IPS-NIHi7 (cell line): ENCODE measurements at regions not wholly inside any gene's neighbourhood (a gene's known extent, or its start where the extent isn't known, plus 50 kb on each side); places are given as distances from the start of the nearest gene placed in this dataset.
"Not testable (repeated sequence)": the region's sequence is repeated elsewhere in the genome, so short reads cannot be mapped to it uniquely, and the experiment has no call there.

Source experiments
- DNase-seq: peaks from one replicate; pipeline ENCODE4 v3.0.0; 2012; ENCODE audit warnings: mixed read lengths; ENCODE audit errors: extremely low spot score

DNA sequence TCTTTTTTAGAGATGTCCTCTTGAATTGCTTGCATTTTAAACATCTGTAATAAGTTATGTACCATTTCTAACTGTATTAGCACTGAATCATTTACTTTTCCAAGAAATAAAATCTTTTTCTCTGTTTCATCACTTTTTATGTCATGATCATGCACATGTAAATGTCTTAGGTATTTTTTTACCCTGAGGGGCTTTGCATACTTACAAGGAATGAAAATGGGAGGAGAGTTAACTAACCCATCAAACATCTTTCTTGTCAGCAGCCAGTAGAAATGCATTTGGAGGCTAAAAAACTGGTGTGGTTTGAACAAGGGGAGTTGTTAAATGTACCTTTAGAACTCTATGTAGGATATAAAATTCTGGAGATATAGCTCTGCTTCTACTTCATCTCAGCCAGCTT is 1080.3 kb downstream of the GALC start:
- DNase-seq, result no peak

DNA sequence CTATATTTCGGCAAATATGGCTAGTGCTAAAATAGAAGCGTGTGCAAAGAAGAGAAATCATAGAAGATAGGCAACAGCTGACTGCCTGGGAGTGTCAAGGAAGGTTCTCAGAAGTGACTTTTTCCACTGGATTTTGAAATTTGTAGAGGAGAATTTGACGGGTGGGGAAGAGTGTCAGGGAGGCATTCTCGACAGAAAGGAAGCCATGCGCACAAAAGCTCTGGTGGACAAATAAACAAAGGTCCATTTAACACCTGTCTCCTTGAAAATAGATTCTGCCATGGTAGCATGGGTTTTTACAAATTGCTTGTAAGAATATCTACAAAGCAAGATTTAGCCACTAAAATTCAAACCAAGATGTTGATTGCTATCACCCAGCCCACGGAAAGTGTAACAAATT is 1081.5 kb downstream of the GALC start:
- DNase-seq, result no peak

DNA sequence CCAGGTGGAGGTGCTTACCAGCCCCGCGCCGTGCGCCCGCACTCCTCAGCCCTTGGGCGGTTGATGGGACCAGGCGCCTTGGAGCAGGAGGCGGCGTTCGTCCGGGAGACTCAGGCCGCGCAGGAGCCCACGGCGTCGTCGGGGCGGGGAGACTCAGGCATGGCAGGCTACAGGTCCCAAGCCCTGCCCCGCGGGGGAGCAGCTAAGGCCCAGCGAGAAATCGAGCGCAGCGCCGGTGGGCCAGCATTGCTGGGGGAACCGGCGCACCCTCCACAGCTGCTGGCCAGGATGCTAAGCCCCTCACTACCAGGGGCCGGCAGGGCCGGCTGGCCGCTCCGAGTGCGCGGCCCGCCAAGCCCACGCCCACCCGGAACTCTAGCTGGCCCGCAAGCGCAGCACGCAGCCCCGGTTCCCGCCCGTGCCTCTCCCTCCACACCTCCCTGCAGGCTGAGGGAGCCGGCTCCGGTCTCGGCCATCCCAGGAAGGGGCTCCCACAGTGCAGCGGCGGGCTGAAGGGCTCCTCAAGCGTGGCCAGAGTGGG is 1087.5 kb downstream of the GALC start:
- DNase-seq, result not testable (repeated sequence)

DNA sequence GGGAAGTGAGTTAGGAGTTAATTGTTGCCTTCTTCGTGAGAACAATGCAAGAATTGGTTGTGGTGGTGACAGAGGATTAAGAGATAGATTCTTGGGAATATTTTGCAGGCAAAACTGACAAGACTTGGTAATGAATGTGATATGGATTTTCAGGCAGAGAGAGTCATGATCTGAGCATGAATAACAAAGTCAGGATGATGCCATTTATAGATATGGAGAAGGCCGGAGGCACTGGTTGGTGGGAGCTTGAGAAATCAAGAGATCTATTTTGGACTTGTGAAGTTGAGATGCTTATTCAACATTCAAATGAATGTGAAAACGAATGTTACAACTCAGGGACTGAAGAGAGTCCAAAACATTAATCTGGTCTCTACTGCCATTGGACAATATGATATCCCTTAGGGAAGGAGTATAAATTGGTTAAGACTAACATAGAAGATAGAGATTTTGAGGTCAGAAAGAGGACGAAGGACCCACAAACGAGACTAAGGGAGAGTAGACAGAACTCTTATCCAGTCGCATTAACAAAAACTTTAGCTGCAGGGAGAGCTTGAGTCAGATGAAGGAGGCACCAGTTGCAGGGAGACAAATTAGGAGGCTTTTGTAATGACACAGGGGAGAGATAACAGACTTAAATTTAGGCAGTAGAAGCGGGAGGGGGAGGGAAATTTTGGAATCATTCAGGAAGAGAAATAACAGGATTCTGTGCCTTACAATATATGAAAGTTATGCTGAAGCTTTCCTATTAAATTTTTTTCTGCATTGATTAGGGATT is 1090.6 kb downstream of the GALC start:
- DNase-seq, result no peak

DNA sequence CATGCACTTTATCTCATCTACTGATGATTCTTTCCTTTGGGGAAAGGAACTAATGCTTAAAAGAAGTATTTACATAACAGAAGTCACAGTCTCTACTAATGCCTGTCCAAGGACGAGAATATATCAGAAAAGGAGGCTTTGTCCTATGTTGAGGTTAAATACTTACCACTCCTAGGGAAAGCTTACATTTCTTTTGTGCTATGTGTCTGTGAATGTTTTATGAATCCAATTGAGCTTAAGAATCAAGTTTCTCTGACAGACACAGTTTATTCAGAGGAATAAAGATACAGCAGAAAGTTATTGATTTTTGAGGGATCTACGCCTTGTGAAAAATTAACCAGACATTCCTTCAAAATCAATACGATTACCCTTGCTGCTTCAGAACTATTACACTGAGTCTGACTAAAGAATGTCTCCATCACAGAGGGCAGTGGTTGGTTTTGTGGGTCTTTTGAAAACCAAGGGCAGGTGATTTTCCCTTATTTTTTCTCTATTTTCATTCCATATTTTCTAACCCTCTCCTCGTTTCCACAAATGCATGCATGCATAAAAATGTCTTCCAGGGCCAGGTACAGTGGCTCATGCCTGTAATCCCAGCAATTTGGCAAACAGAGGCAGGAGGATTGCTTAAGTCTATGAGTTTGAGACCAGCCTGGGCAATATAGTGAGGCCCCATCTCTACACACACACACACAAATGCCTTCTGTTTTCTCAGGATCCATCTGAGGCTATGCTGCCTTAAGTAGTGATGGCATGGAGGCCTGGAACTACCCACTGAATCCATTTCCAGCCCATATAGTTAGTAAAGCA is 1095.1 kb downstream of the GALC start:
- DNase-seq, result no peak

DNA sequence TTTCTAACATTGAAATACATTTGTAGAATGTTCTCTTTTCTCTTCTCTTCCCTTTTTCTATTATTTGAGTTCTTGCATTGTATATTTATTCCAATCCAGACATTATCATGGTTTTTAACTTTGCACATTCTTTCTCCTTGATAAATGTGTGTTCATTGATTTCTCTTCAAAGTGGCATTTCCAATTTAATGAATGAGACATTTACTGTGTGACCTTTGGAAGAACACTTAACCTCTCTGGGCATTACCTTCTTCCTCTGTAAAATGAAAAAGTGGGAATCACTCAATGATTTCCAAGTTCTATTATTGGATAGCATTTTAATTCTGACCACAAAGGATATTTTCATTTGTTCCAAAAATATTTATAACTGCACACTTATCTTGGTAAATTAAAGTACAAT is 1095.8 kb downstream of the GALC start:
- no peak for DNase-seq

DNA sequence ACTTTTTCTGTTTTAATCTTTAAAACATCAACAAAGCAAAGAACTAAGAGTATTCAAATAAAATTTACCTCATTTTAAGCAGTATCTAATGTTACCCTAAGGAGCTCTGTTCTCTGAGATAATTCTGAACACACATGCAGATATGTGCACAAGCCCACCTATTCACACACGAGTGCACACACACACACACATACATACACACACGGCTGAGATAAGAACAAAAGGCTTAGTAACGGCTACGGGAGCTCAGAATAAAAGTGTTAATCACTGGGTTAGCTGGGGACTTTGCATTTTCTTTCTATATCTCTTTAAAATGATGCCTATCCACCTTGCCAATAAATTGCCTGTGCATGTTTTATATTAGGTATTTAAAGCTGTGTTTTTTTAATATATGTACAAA is 1096.3 kb downstream of the GALC start:
- no peak for DNase-seq

DNA sequence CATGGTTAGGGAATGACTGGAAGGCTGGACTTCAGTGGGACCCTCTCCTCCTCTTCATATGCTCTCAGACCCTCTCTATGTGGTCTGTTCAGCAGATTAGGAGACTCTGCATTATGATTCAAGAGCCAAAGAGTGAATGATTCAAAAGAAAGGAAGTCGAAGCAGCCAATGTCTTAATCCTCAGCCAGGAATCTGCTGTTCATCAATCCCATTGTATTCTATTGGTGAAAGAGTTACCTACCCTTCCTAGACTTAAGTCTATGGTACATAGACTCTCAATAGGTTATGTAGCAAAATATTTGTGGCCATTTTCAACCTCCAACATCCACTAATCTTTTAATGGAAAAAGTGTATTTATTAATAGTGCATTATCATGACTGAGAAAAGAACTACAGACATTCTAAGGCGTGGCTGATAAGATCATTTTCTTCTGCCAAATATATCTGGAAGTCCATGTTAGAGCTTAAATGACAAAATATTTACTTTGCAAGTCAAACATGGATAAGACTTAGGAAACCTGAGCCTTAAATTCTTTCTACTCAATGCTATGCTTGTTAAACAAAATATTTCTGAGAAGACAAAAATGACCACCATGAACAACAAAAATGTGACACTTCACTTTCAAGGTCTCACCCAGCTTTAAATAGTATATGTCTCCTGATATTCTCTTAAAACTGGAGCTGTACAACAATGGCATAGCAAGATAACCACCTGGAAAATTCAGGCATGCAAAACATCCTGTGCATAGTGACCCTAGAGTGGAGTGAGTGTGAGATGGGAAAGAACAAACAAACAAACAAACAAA is 1100.6 kb downstream of the GALC start:
- DNase-seq, result no peak

DNA sequence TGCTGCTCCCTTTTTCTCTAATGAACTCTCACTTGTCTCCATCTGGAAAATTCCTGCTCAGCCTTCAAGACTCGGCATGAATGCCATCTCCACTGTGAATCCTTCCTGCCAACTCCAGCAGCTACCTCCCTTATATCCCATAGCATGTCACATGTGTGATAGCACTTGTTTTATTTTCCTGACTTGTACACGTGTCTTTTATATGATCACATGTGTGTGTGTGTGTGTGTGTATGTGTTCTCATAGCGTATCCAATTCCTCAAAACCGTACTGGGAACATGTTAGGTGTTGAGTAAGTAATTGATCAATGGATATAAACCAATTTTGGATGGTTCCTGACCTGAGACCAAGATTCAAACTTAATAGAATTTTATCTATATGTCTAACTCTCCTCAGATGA is 1107.7 kb downstream of the GALC start:
- DNase-seq, result no peak

DNA sequence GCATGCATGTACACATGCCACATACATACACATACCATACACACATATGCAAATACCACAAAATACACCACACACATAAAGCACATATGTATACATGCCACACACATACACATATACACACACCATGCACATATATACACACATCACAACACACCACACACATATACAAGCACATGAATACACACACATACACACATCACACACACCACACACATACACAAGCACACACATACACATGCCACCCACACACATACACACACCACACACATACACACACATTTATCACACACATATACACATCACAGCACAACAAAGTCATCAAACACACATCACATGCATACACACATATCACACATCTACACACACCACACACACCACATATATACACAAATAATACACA is 1108.5 kb downstream of the GALC start:
- DNase-seq, result no peak

DNA sequence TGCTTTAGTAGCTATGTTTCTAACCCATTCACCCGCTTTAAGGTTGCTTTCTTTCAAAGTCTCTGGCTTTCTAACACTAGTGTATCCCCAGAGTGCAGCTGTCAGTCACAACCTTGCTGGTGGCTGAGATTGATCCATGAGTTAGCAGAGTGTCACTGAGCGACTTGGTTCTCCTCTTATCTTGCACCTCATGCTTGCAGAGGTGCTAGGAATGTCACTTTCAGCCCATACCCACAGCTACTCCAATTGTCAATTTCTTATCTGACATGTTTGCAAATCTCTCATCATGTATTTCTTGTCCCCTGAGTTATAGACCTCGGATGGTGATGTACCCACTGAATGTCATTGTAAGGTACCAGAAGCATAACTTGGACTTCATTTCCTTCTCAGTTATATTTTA is 1110.2 kb downstream of the GALC start:
- peak; percentile 13 for DNase-seq

DNA sequence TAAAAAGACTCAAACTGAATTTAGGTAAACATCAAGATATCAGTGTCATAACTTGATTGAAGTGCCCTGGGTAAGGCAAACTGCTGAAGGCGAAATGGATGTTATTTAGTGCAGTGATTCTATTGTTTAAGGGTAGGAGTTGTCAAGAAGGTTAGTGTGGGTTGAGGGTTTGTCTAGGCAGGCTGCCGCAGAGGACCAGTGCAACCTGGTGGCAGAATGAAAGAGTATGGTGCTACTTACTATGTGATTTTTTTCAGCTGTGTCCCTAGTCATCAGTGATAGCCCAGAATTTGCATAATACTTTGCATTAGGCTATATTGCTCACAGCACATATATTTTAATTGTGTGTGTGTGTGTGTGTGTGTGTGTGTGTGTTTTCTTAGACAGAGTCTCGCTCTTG is 1127.0 kb downstream of the GALC start:
- DNase-seq, result peak; percentile 25

DNA sequence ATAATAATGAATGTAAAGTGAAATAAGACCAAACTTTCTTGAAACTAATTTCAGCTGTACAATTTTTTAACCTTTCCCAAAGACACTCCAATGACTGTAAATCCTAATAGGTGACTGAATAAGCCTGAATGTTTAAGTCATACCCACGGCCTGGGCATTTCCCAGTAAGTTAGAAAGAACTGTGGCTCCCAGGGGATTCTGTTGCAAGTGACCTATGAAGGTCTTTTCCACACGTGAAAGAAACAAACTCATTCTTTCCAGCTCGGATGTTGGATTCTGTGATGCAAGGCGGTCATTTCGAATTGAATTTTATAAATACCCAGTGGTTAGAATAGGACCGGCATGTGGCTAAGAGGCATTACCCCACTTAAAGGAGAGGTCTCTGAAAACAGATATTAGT is 1134.4 kb downstream of the GALC start:
- DNase-seq, result no peak

DNA sequence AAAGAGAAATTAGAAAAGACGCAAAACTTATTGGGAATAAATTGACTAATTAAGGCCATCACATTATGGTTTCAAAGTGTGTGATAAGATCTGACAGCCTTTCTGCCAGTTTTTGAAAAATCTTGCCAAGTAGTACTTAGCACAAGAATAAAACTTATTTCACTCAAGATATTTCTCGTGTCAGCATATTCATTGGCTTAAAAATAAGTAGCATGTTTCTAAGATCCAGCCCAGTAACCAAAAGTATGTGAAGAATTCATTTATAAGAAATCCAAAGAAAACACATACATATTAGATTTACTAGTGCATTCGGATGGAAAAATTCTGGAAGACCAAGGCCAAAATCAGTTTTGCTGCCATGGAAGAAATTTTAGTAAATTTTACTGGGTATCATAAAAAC is 1135.0 kb downstream of the GALC start:
- no peak for DNase-seq

DNA sequence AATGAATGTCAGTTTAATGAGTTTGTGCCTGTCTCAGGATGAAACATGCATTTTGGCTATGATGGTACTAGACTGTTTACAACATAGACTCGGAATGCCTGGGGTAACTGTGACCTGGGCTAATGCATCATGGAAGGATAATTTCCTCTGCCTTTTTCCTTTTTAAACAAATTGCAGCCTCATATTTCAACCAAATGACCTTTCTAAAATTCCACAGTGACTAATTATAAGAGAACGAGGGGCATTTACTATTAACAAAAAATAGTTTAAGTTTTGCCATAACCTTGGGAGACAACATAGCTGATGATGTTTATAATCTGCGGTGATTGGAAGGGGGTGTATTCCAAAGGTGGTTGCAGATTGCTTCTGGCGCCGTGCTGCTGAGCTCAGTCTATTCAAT is 1140.5 kb downstream of the GALC start:
- no peak for DNase-seq

DNA sequence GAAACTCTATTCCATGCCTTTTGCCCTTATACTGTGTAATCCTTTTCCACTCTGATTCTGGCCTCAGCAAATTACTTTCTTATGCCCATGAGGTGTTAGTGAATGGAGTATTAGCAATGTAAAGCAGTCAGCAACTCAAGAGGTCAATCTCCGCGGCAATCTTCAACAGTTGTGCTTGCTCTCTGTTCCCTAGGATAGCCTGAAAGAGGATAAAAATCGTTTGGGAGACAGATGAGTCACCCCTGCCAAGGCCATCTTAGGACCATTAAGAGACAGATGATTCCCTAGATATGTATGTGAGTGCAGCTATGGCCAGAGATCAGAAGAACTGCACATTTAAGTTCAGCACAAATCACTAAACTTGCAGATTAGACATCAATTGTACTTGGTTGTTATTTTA is 1145.8 kb downstream of the GALC start:
- no peak for DNase-seq

DNA sequence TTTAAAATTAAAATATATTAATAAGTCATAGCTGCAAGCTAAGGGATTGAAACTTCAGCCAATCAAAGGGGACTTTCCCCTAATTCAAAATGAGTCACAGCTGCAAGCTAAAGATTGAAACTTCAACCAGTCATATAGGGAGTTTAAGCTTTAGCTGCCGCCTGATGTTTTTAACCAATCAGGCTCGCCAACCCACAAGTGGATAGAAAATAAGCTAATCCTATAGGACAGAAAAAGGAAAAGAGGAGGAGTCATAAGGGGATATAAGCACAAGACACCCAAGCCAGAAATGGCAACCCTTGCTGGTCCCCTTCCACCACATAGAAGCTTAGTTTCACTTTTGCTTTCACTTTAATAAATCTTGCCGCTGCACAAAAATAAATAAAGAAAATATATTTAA is 1154.6 kb downstream of the GALC start:
- DNase-seq, result no peak

DNA sequence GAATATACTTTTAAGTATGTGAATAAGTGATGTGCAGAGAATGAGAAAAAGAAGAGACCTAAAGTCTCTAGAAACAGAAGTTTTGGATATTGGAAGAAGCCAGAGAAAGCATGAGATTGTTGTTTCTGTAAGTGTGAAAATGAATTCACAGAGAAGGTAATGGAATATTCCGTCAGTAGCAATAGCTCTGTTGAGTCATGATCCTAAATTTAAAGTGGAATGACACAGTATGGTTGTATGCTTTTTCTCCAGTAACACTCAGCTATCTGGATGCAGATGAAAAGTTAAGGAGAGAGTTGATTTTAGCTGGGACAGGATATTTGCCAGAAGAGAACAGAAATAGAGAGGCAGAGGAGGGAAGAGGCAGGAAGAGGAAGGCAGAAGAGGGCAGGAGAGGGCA is 1166.3 kb downstream of the GALC start:
- no peak for DNase-seq

DNA sequence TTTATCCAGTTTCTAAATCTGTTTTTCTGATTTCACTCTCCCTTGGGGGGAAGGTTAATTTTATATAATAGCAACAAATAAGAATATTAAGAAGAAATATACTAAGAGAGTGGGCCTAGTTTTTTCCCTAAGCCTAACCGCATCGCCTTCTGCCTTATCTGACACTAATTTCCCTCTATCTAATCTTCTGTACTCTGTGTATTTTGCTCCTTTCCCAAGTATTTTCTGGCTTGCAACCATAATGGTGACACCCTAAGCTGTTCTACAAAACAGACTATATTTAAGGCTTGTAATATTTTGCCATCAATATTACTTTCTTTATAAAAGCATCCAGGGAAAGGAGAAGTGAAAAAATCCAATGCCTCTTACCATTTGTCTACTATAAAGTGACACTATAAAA is 1168.8 kb downstream of the GALC start:
- no peak for DNase-seq

DNA sequence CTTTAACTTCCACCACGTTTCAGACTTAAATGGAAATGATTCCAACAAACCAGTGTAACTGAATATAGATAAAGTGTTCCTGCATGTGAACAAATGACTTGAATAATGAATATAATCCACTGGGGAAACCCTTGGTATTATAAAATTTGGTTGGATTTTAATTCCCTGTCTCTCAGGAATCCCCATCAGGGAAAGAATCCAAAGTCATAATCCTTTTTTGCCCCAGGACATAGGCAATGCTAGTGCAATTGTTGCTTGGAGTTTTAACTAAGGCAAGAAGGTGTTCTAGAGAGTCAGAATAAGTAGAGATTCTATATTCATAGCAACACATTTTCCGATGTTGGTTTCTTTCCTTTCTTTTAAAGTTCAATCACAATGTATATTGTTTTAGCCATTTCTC is 1169.4 kb downstream of the GALC start:
- no peak for DNase-seq

DNA sequence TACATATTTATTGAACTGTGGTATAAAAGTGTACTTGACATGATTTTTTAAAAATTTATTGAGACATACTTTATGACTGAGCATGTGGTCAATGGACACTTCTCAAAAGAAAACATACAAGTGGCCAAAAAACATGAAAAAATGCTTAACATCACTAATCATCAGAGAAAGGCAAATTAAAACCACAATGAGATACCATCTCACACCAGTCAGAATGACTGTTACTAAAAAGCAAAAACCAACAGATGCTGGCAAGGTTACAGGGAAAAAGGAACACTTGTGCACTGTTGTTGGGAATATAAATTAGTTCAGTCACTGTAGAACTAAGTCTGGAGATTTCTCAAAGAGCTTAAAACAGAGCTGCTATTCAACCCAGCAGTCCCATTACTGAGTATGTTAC is 1177.6 kb downstream of the GALC start:
- no peak for DNase-seq

DNA sequence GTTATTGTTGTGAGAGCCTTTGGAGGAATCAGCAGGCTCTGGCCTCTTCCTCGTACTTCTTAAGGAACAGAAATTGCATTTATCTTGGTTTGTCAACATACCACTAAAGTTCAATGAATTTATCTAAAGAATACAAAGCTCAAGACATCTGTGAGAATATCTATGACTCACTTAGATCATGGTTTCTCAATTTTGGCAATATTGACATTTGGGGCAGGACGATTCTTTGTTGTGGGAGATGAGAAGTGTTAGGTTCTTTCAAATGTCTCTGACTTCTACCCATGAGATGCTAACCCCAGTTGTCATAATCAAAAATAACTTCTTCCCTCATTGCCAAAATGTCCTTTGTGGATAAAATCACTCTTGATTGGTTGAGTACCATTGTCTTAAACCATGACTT is 1190.3 kb downstream of the GALC start:
- DNase-seq, result no peak
